LNCaP clone FGC (cell line): ENCODE measurements at regions not wholly inside any gene's neighbourhood (a gene's known extent, or its start where the extent isn't known, plus 50 kb on each side); places are given as distances from the start of the nearest gene placed in this dataset.

Experiments
- DNase-seq: peaks from one replicate; pipeline ENCODE4 v3.0.0-alpha.2; 2011; ENCODE audit warnings: low read depth
- H3K4me3 ChIP-seq: 2 replicates; pipeline ENCODE4 v1.5.1; 2011; ENCODE audit warnings: mild to moderate bottlenecking, low read depth, low read length, control low read depth
- TF ChIP-seq, protein P1 (sequence below): IDR thresholded peaks from 2 replicates; pipeline ENCODE4 v1.5.1; 2012; ENCODE audit warnings: mild to moderate bottlenecking; ENCODE audit not compliant: control insufficient read depth, insufficient read depth; ENCODE audit errors: extremely low read depth

DNA sequence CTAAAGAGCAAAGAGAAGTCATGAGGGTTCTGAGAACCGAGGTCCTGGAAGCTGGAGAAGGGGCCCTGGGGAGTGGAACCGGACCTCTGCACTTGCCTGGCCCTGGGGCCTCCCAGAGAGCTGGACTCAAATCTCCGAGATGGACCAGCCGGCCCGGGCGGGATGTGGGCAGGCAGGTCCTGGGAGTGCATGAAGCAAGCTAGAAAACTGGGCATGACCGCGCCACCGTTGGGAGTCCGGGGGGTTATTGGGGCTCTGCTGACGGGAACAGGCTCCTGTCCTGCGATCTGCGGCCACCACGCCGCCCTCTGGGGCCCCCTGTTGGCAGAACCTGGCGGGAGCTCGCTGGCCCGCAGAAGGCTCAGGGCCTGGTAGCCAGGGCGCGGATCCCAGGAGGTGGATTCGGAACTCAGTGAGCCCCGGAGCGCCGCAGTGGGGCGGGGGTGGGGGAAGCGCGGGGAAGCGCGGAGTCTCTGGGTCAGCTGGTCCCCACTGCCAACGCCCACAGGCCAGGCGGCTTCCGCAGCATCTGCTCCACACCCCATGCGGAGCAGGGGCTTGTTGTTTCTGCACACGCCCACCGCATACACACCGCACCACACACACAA, 150.6 kb downstream of the ERCC6L2 start:
- no peak for DNase-seq
- TF ChIP-seq, protein P1, sequence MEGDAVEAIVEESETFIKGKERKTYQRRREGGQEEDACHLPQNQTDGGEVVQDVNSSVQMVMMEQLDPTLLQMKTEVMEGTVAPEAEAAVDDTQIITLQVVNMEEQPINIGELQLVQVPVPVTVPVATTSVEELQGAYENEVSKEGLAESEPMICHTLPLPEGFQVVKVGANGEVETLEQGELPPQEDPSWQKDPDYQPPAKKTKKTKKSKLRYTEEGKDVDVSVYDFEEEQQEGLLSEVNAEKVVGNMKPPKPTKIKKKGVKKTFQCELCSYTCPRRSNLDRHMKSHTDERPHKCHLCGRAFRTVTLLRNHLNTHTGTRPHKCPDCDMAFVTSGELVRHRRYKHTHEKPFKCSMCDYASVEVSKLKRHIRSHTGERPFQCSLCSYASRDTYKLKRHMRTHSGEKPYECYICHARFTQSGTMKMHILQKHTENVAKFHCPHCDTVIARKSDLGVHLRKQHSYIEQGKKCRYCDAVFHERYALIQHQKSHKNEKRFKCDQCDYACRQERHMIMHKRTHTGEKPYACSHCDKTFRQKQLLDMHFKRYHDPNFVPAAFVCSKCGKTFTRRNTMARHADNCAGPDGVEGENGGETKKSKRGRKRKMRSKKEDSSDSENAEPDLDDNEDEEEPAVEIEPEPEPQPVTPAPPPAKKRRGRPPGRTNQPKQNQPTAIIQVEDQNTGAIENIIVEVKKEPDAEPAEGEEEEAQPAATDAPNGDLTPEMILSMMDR: no peak
- H3K4me3 ChIP-seq: no peak overlapping the region

- DNase-seq: no peak
- no peak overlapping the region for H3K4me3 ChIP-seq
- TF ChIP-seq, protein P1: no peak
Measured at GRCh38 chr9:96023486-96023885, 148.0 kb downstream of the ERCC6L2 start.

GRCh38 chr9:96022445-96023051, 147.1 kb downstream of the ERCC6L2 start:
- H3K4me3 ChIP-seq: no peak overlapping the region
- DNase-seq: no peak
- TF ChIP-seq, protein P1: no peak

DNA sequence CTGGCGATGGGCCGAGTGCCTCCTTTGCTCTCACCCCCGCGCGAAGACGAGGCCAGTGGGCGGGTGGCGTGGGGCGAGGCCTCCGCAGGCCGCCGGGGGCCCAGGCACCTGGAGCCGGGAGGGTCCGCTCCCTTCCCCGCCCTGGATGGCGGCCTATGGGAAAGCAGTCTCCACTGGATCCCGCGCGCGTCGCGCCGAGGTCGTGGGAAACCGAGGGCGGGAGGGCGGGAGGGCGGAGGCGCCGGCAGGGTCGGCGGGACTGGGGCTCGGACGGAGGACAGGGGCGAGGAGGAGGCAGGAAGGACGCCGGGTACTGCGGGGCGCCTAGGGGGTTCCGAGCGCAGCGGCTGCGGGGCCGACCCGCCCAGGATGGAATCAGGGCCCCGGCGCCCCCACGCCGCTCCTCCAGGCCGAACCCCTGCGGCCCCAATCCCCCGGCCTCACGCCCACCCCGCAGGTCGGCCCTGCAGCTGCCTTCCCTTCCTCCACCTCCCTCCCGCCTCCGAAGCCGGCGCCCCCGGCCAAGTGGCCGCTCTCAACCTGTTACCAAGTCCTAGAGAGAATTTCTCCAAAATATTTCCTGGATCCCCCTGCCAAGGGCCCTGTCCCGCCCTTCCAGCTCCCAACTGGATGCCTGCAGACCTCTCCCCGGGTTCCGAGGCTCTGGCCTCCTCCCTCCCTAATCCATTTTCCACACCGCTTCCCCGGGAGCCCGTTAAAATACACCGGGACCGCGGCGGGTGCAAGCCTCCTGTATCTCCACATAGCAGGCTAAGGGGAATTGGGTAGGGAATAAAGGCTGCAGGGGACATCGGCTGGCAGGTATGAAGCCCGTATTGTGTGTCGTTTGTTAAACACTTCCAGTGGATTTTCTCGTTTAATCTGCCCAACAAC, 146.3 kb downstream of the ERCC6L2 start:
- DNase-seq: no peak
- no peak overlapping the region for H3K4me3 ChIP-seq
- TF ChIP-seq, protein P1: no peak

DNA sequence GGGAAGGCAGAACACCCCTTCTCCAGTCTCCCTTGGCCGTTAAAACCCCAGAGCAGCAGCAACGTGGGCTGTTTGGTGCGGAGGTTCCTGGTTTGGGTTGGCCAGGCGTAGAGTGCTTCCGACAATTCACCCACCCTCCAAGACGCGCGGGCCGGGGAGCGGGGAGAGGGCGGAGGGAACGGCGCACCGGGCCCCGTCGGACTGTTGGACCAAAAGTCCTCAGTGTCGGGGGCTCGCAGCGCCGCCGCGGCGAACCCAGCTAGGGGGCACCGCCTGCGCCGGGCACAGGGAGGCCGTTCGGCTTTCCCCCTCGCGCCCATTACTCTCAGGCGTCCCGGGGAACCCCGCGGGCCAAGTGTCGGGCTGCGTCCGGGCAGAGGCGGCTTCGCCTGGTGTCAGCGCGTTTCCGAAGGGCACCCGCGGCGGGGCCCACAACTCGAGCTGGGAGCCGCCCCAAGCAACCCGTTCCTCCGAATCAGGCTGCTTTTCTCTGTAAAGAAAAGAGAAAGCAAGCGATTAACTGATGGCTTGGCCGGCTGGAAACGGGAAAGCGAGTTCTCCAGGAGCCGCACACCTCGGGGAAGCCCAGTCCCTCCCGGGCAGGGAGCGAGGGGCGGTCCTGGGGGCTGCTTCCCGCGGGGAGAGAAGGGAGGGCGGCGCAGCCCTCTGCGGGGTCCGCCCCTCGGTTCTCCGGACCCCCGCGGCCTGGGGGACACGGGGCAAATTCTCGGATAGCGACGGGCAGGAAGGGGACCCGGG, 145.5 kb downstream of the ERCC6L2 start:
- no peak overlapping the region for H3K4me3 ChIP-seq
- DNase-seq: no peak
- TF ChIP-seq, protein P1: no peak

GRCh38 chr9:96020300-96020791, 144.9 kb downstream of the ERCC6L2 start:
- H3K4me3 ChIP-seq: no peak overlapping the region
- no peak for DNase-seq

More at GRCh38 chr9:96020300-96020791, 144.9 kb downstream of the ERCC6L2 start:
- TF ChIP-seq, protein P1: no peak
